ENCODE measurements at regions not wholly inside any gene's neighbourhood (a gene's known extent, or its start where the extent isn't known, plus 50 kb on each side); places are given as distances from the start of the nearest gene placed in this dataset.
A peak's percentile ranks its signal among the peaks of the same experiment; 100 is the strongest.

- no peak for DNase-seq (ENCODE audit: low spot score)
Measured at GRCh38 chr2:129438501-129439057, 540.9 kb upstream of the RAB6C start.

GRCh38 chr2:129439406-129440302 is 539.8 kb upstream of the RAB6C start:
- DNase-seq (ENCODE audit: low spot score), result no peak

- no peak for DNase-seq (ENCODE audit: low spot score)
Measured at GRCh38 chr2:129441610-129442009, 537.9 kb upstream of the RAB6C start.

GRCh38 chr2:129443235-129443864 is 536.1 kb upstream of the RAB6C start:
- peak; percentile 60 for DNase-seq (ENCODE audit: low spot score)

- no peak for DNase-seq (ENCODE audit: low spot score)
Measured at GRCh38 chr2:129443865-129444739, 535.4 kb upstream of the RAB6C start.

GRCh38 chr2:129444751-129445150 is 534.7 kb upstream of the RAB6C start:
- DNase-seq (ENCODE audit: low spot score), result no peak

- no peak for DNase-seq (ENCODE audit: low spot score)
Measured at GRCh38 chr2:129456691-129457090, 522.8 kb upstream of the RAB6C start.

- no peak for DNase-seq (ENCODE audit: low spot score)
Measured at GRCh38 chr2:129457277-129457818, 522.1 kb upstream of the RAB6C start.

GRCh38 chr2:129458006-129458405 is 521.5 kb upstream of the RAB6C start:
- DNase-seq (ENCODE audit: low spot score), result no peak

- no peak for DNase-seq (ENCODE audit: low spot score)
Measured at GRCh38 chr2:129458436-129458835, 521.0 kb upstream of the RAB6C start.

GRCh38 chr2:129459200-129459876 is 520.1 kb upstream of the RAB6C start:
- no peak for DNase-seq (ENCODE audit: low spot score)

- no peak for DNase-seq (ENCODE audit: low spot score)
Measured at GRCh38 chr2:129459881-129460280, 519.6 kb upstream of the RAB6C start.

GRCh38 chr2:129460299-129461198 is 518.9 kb upstream of the RAB6C start:
- no peak for DNase-seq (ENCODE audit: low spot score)

GRCh38 chr2:129462349-129462748 is 517.1 kb upstream of the RAB6C start:
- no peak for DNase-seq (ENCODE audit: low spot score)

- no peak for DNase-seq (ENCODE audit: low spot score)
Measured at GRCh38 chr2:129462967-129463366, 516.5 kb upstream of the RAB6C start.

- no peak for DNase-seq (ENCODE audit: low spot score)
Measured at GRCh38 chr2:129464036-129464435, 515.4 kb upstream of the RAB6C start.

- DNase-seq (ENCODE audit: low spot score), result no peak
Measured at GRCh38 chr2:129464631-129465030, 514.8 kb upstream of the RAB6C start.

- no peak for DNase-seq (ENCODE audit: low spot score)
Measured at GRCh38 chr2:129465045-129465444, 514.4 kb upstream of the RAB6C start.

GRCh38 chr2:129466389-129466788 is 513.1 kb upstream of the RAB6C start:
- DNase-seq (ENCODE audit: low spot score), result no peak
